CD4-positive, alpha-beta T cell treated with Interferon alpha-2 for 1 hour (primary cell): ENCODE measurements at regions not wholly inside any gene's neighbourhood (a gene's known extent, or its start where the extent isn't known, plus 50 kb on each side); places are given as distances from the start of the nearest gene placed in this dataset.

Source experiments
- DNase-seq, 2 donors: peaks; one replicate each; pipeline ENCODE4 v3.0.0-alpha.2; 2020 to 2022

- DNase-seq = no peak
Measured at GRCh38 chr14:61191733-61192132, 89.4 kb downstream of the TMEM30B start.

- no peak for DNase-seq
Measured at GRCh38 chr14:61190341-61190740, 90.8 kb downstream of the TMEM30B start.

GRCh38 chr14:61188978-61189808 is 91.9 kb downstream of the TMEM30B start:
- DNase-seq = peak in 1 of 2 donors; percentile 18

- no peak for DNase-seq
Measured at GRCh38 chr14:61188196-61188595, 92.9 kb downstream of the TMEM30B start.

- no peak for DNase-seq
Measured at GRCh38 chr14:61187196-61187905, 93.8 kb downstream of the TMEM30B start.

GRCh38 chr14:61186341-61187195 is 94.6 kb downstream of the TMEM30B start:
- DNase-seq = no peak

GRCh38 chr14:61185534-61185933 is 95.6 kb downstream of the TMEM30B start:
- no peak for DNase-seq

GRCh38 chr14:61184112-61184511 is 97.0 kb downstream of the TMEM30B start:
- no peak for DNase-seq

GRCh38 chr14:61183196-61183885 is 97.8 kb downstream of the TMEM30B start:
- no peak for DNase-seq

- DNase-seq = no peak
Measured at GRCh38 chr14:61179796-61180398, 101.2 kb downstream of the TMEM30B start.

- DNase-seq = no peak
Measured at GRCh38 chr14:61179061-61179690, 102.0 kb downstream of the TMEM30B start.

GRCh38 chr14:61178226-61179060 is 102.7 kb downstream of the TMEM30B start:
- DNase-seq = no peak

- DNase-seq = no peak
Measured at GRCh38 chr14:61177279-61178225, 103.6 kb downstream of the TMEM30B start.

- DNase-seq = no peak
Measured at GRCh38 chr14:61176686-61177085, 104.5 kb downstream of the TMEM30B start.

GRCh38 chr14:61174987-61175386 is 106.2 kb downstream of the TMEM30B start:
- DNase-seq = no peak

- DNase-seq = no peak
Measured at GRCh38 chr14:61174441-61174891, 106.7 kb downstream of the TMEM30B start.

GRCh38 chr14:61171727-61172126 is 109.4 kb downstream of the TMEM30B start:
- no peak for DNase-seq

GRCh38 chr14:61168141-61168540 is 113.0 kb downstream of the TMEM30B start:
- no peak for DNase-seq

- no peak for DNase-seq
Measured at GRCh38 chr14:61167642-61168041, 113.5 kb downstream of the TMEM30B start.
